ENCODE measurements at regions not wholly inside any gene's neighbourhood (a gene's known extent, or its start where the extent isn't known, plus 50 kb on each side); places are given as distances from the start of the nearest gene placed in this dataset.

DNA sequence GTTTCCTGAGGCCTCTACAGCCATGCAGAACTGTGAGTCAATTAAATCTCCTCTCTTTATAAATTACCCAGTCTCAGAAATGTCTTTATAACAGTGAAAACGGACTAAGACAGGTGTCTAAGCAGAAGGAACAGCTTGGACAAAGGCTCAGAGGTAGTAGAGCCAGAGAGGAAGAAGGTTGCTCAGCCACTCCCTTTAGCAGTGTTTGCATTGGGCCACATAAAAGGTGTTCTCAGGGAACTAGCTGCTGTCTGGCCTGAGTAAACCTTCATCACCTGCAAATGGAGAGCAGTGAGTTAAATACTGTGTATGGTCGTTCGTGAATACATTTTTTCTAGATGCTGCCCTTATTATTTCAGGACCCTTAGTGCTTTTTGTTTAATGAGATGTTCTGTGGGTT lies 383.4 kb downstream of the EFNB2 start:
- TF ChIP-seq, protein P1, sequence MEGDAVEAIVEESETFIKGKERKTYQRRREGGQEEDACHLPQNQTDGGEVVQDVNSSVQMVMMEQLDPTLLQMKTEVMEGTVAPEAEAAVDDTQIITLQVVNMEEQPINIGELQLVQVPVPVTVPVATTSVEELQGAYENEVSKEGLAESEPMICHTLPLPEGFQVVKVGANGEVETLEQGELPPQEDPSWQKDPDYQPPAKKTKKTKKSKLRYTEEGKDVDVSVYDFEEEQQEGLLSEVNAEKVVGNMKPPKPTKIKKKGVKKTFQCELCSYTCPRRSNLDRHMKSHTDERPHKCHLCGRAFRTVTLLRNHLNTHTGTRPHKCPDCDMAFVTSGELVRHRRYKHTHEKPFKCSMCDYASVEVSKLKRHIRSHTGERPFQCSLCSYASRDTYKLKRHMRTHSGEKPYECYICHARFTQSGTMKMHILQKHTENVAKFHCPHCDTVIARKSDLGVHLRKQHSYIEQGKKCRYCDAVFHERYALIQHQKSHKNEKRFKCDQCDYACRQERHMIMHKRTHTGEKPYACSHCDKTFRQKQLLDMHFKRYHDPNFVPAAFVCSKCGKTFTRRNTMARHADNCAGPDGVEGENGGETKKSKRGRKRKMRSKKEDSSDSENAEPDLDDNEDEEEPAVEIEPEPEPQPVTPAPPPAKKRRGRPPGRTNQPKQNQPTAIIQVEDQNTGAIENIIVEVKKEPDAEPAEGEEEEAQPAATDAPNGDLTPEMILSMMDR (IDR thresholded peaks at IDR 0.05): no peak
- Mint-ChIP-seq H3K9me3 (ENCODE audit: low read depth) (no peaks in the 10 kb centered on the region), H3K4me1 (ENCODE audit: low read depth) (peaks cover 61% of the 10 kb centered on the region), H3K27me3 (ENCODE audit: low read depth) (no peaks in the 10 kb centered on the region), H3K36me3 (ENCODE audit: low read depth) (no peaks in the 10 kb centered on the region), H3K4me3 (ENCODE audit: unreplicated experiment) (no peak overlapping the region), H3K27ac (ENCODE audit: unreplicated experiment) (peak overlapping the region; percentile 96)
- no peak for DNase-seq (ENCODE audit: low spot score)

DNA sequence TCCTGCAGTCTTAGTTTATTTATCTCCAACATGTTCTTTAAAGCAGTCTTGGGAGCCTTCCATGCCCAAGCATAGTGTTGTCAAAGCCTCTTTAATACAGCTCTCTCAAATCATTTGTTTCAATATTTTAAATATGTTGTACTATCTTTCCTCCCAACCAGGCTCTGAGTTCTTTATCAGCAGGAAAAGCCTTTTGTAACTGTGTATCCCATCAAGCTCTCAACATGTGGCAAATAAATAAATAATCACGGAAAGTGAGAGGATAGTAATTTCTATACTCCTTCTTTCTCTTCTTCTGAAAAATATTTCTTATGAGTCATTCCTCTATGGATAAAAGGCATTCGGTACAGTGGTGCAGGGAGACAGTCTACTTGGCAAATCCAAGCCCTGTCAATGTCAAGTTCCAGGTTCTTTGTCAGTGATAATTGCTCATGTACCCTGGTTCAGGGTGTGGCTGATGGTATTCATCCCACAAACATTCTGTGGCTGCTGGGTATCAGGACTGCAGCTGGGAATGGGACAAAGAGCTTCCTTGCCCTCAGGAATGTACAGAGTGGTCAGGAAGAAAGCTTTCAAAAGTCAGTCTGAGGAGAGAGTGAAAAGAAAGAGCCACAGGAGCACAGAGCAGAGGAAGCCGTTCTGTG lies 384.3 kb downstream of the EFNB2 start:
- Mint-ChIP-seq H3K9me3 (ENCODE audit: low read depth) (no peaks in the 10 kb centered on the region), H3K4me3 (ENCODE audit: unreplicated experiment) (peak overlapping the region; percentile 8), H3K36me3 (ENCODE audit: low read depth) (no peaks in the 10 kb centered on the region), H3K4me1 (ENCODE audit: low read depth) (peaks cover 52% of the 10 kb centered on the region), H3K27ac (ENCODE audit: unreplicated experiment) (peak overlapping the region; percentile 96), H3K27me3 (ENCODE audit: low read depth) (no peaks in the 10 kb centered on the region)
- DNase-seq (ENCODE audit: low spot score): no peak
- TF ChIP-seq, protein P1 (IDR thresholded peaks at IDR 0.05): no peak

DNA sequence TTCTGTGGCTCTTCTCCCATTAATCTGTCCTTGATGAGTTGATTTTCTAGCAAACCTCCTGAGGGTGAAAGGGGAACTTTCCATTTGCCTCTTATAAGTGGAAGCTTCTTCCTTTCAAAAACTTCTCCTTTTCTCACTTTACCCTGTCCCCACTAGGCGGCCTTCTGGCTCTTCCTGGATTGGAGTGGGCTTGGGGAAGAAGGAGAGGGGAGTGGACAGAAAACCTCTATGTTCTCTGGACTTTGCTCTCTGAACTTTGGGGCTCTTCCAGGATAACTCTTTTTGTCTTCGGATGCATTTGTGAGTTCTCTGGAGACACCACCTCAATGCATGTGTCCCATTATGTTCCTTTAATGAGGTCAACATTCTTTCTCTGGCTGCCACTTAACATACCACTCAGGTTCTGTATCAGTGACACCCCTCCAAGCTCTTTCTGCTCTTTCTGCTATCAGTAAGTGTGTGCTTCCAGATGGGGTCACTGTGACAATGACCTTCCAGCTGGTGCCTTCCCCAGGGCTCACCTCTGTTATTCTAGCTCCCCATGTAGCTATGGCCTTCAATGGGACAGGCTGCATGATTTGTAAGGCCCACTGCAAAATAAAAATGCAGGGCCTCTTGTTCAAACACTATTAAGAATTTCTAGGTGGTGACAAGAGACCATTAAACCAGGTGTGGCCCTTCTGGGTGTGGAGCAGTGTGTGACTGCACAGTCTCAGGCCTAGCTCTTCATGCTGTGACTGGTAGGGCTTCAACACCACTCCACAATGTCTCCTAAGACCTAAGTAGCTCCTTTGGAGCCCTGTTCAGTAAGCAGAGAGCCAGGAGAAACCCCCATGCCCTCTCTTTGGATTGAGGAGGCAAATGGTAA lies 389.2 kb downstream of the EFNB2 start:
- H3K27ac Mint-ChIP-seq (ENCODE audit: unreplicated experiment): no peak overlapping the region

DNA sequence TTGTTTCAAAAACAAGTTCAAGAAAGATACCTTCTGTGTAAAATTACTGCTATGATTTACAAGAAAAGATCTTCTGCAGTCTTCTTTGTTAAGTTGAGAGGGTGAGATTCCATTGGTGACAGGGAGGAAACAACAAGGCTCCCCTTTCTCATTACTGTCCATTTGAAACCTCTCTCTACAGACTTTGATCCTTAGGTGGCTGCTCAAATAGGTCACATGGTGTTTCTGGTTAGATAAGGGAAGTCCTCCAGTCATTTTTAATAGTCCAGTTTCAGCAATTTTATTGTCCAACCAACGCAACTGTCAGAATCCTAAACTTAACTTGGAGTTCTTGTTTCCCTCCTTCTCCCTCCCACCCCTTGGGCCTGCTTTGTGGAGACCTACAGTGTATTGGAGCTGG lies 390.4 kb downstream of the EFNB2 start:
- Mint-ChIP-seq H3K27me3 (ENCODE audit: low read depth) (no peaks in the 10 kb centered on the region), H3K9me3 (ENCODE audit: low read depth) (no peaks in the 10 kb centered on the region), H3K4me3 (ENCODE audit: unreplicated experiment) (no peak overlapping the region), H3K27ac (ENCODE audit: unreplicated experiment) (no peak overlapping the region), H3K36me3 (ENCODE audit: low read depth) (no peaks in the 10 kb centered on the region), H3K4me1 (ENCODE audit: low read depth) (peaks cover 17% of the 10 kb centered on the region)
- no peak for DNase-seq (ENCODE audit: low spot score)
- TF ChIP-seq, protein P1 (IDR thresholded peaks at IDR 0.05): no peak

More for the DNA sequence above, 389.2 kb downstream of the EFNB2 start:
- H3K27me3 Mint-ChIP-seq (ENCODE audit: low read depth): no peaks in the 10 kb centered on the region
- no peaks in the 10 kb centered on the region for H3K9me3 Mint-ChIP-seq (ENCODE audit: low read depth)
- no peak for DNase-seq (ENCODE audit: low spot score)
- no peaks in the 10 kb centered on the region for H3K36me3 Mint-ChIP-seq (ENCODE audit: low read depth)
- H3K4me1 Mint-ChIP-seq (ENCODE audit: low read depth): peaks cover 26% of the 10 kb centered on the region
- TF ChIP-seq, protein P1 (IDR thresholded peaks at IDR 0.05): no peak
- no peak overlapping the region for H3K4me3 Mint-ChIP-seq (ENCODE audit: unreplicated experiment)

DNA sequence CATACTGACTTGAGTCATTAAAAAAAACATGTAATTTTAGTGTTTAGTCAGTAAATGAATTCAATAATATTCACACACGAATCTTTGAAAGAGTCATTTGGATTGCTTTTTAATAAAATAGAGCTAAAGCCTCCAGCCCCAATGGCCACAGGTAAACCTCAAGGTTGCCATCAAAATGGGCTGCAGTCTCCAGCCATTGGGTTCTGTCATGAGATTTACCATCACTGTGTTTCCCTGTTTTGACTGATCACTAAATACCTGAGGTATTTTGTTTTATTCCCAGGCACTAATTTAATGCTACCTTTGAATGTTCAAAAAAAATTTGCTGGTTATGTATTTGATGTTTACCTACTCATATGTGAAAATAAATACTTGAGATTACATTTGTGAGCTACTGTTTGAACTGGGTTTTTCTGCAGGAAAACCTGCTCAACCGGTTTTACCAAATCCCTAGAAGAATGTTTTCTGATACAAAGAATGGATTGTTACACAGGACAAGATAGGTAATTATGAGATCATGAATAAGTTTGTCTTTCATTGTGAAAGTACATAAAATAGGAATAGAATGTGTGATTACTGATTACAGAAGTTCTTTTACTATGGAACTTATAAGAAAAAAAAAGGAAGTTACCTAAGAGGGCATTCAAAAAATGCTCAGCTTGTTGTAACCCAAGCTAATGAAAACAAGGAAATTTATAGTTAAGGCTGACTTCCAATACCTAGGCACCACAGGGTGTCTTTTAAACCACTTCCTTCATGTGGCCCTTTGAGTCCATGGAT lies 391.3 kb downstream of the EFNB2 start:
- H3K4me3 Mint-ChIP-seq (ENCODE audit: unreplicated experiment): no peak overlapping the region
- peaks cover 23% of the 10 kb centered on the region for H3K4me1 Mint-ChIP-seq (ENCODE audit: low read depth)

More for the DNA sequence above, 391.3 kb downstream of the EFNB2 start:
- Mint-ChIP-seq H3K27me3 (ENCODE audit: low read depth) (no peaks in the 10 kb centered on the region), H3K27ac (ENCODE audit: unreplicated experiment) (no peak overlapping the region), H3K9me3 (ENCODE audit: low read depth) (no peaks in the 10 kb centered on the region), H3K36me3 (ENCODE audit: low read depth) (no peaks in the 10 kb centered on the region)
- TF ChIP-seq, protein P1 (IDR thresholded peaks at IDR 0.05): no peak
- DNase-seq (ENCODE audit: low spot score): no peak

Data from chondrocyte (in vitro differentiated cells).